WTC11 (cell line): ENCODE measurements at regions not wholly inside any gene's neighbourhood (a gene's known extent, or its start where the extent isn't known, plus 50 kb on each side); places are given as distances from the start of the nearest gene placed in this dataset.

ENCODE experiments used
- CREB1 ChIP-seq: sonication (generic); formaldehyde crosslinking; IDR thresholded peaks from 2 replicates; pipeline ENCODE4 v1.8.0; 2023; ENCODE audit warnings: mild to moderate bottlenecking, missing genetic modification reagents
- CTCF ChIP-seq: fragments of 200-600 bp; IDR thresholded peaks from 2 replicates; pipeline ENCODE4 v1.8.0; 2022; ENCODE audit warnings: antibody characterized with exemption
- E2F5 ChIP-seq: sonication (generic); formaldehyde crosslinking; IDR thresholded peaks from 2 replicates; pipeline ENCODE4 v1.8.1; 2022; ENCODE audit warnings: mild to moderate bottlenecking, moderate library complexity, missing genetic modification reagents
- ELF4 ChIP-seq: sonication (generic); formaldehyde crosslinking; IDR thresholded peaks from 2 replicates; pipeline ENCODE4 v1.8.1; 2022; ENCODE audit warnings: low read depth, mild to moderate bottlenecking, moderate library complexity, missing genetic modification reagents
- ETV6 ChIP-seq: sonication (generic); formaldehyde crosslinking; IDR thresholded peaks from 2 replicates; pipeline ENCODE4 v1.8.1; 2022; ENCODE audit warnings: mild to moderate bottlenecking, missing genetic modification reagents
- FOXP1 ChIP-seq: sonication (generic); formaldehyde crosslinking; IDR thresholded peaks from 2 replicates; pipeline ENCODE4 v1.8.0; 2022; ENCODE audit warnings: missing genetic modification reagents, mild to moderate bottlenecking, moderate library complexity, borderline replicate concordance
- IRF1 ChIP-seq: sonication (generic); formaldehyde crosslinking; IDR thresholded peaks from 2 replicates; pipeline ENCODE4 v1.8.0; 2023; ENCODE audit warnings: missing genetic modification reagents
- MYBL2 ChIP-seq: sonication (generic); formaldehyde crosslinking; IDR thresholded peaks from 2 replicates; pipeline ENCODE4 v1.8.1; 2023; ENCODE audit warnings: mild to moderate bottlenecking, moderate library complexity, missing genetic modification reagents
- TEAD4 ChIP-seq: sonication (generic); formaldehyde crosslinking; IDR thresholded peaks from 2 replicates; pipeline ENCODE4 v1.8.0; 2022; ENCODE audit warnings: mild to moderate bottlenecking, missing genetic modification reagents
- TP53 ChIP-seq: sonication (generic); formaldehyde crosslinking; IDR thresholded peaks from 2 replicates; pipeline ENCODE4 v1.8.1; 2023; ENCODE audit warnings: mild to moderate bottlenecking, missing genetic modification reagents
- USF2 ChIP-seq: sonication (generic); formaldehyde crosslinking; IDR thresholded peaks from 2 replicates; pipeline ENCODE4 v1.8.1; 2023; ENCODE audit warnings: mild to moderate bottlenecking, missing genetic modification reagents, moderate library complexity
- ZNF232 ChIP-seq: sonication (generic); formaldehyde crosslinking; IDR thresholded peaks from 2 replicates; pipeline ENCODE4 v1.8.0; 2022; ENCODE audit warnings: mild to moderate bottlenecking, missing genetic modification reagents
- ZNF512 ChIP-seq: sonication (generic); formaldehyde crosslinking; IDR thresholded peaks from 2 replicates; pipeline ENCODE4 v1.8.1; 2022; ENCODE audit warnings: missing genetic modification reagents, borderline replicate concordance

- TF ChIP-seq E2F5, result no peak
- TF ChIP-seq CTCF, result no peak
- TF ChIP-seq ZNF232 (CRISPR knock-in tag), result no peak
- no peak for TF ChIP-seq ELF4 (CRISPR knock-in tag)
- TF ChIP-seq ZNF512 (CRISPR knock-in tag), result no peak
- TF ChIP-seq FOXP1 (CRISPR knock-in tag), result no peak
- TF ChIP-seq ETV6 (CRISPR knock-in tag), result no peak
- no peak for TF ChIP-seq MYBL2
- no peak for TF ChIP-seq TEAD4 (CRISPR knock-in tag)
- TF ChIP-seq USF2, result no peak
- TF ChIP-seq TP53, result no peak
- no peak for TF ChIP-seq IRF1 (CRISPR knock-in tag)
- no peak for TF ChIP-seq CREB1
Observed at GRCh38 chr9:101832486-101832885, 94.0 kb upstream of the GRIN3A start.
